BE2C (cell line): ENCODE measurements at regions not wholly inside any gene's neighbourhood (a gene's known extent, or its start where the extent isn't known, plus 50 kb on each side); places are given as distances from the start of the nearest gene placed in this dataset.

ENCODE experiments used
- DNase-seq: peaks from one replicate; pipeline ENCODE4 v3.0.0-alpha.2; 2020
- H3K27me3 ChIP-seq: fragments of 250-450 bp; sonication (Bioruptor Pico); 2 replicates; pipeline ENCODE4 v1.5.1; 2020; ENCODE audit warnings: mild to moderate bottlenecking
- H3K36me3 ChIP-seq: fragments of 250-450 bp; sonication (Bioruptor Pico); 2 replicates; pipeline ENCODE4 v1.5.1; 2020; ENCODE audit warnings: mild to moderate bottlenecking
- H3K4me1 ChIP-seq: fragments of 250-450 bp; sonication (Bioruptor Pico); 2 replicates; pipeline ENCODE4 v1.5.1; 2020
- H3K4me3 ChIP-seq: 2 replicates; pipeline ENCODE4 v1.5.1; 2011; ENCODE audit warnings: low read depth, low read length
- H3K9me3 ChIP-seq: fragments of 250-450 bp; sonication (Bioruptor Pico); 2 replicates; pipeline ENCODE4 v1.5.1; 2020
- CTCF ChIP-seq: IDR thresholded peaks from 2 replicates; pipeline ENCODE4 v1.5.1; 2012; ENCODE audit warnings: mild to moderate bottlenecking, low read depth, low read length

GRCh38 chr1:36696261-36696940 lies 213.7 kb upstream of the CSF3R start:
- DNase-seq: no peak
- H3K9me3 ChIP-seq: no peaks in the 10 kb centered on the region
- no peak overlapping the region for H3K4me3 ChIP-seq
- H3K36me3 ChIP-seq: no peaks in the 10 kb centered on the region
- no peak for TF ChIP-seq CTCF
- no peaks in the 10 kb centered on the region for H3K4me1 ChIP-seq
- H3K27me3 ChIP-seq: no peaks in the 10 kb centered on the region

GRCh38 chr1:36693603-36694002 lies 210.9 kb upstream of the CSF3R start:
- H3K9me3 ChIP-seq: no peaks in the 10 kb centered on the region
- TF ChIP-seq CTCF: no peak
- DNase-seq: no peak
- no peak overlapping the region for H3K4me3 ChIP-seq
- no peaks in the 10 kb centered on the region for H3K4me1 ChIP-seq
- H3K27me3 ChIP-seq: no peaks in the 10 kb centered on the region
- no peaks in the 10 kb centered on the region for H3K36me3 ChIP-seq

GRCh38 chr1:36693161-36693525 lies 210.4 kb upstream of the CSF3R start:
- no peaks in the 10 kb centered on the region for H3K4me1 ChIP-seq
- no peaks in the 10 kb centered on the region for H3K9me3 ChIP-seq
- no peaks in the 10 kb centered on the region for H3K27me3 ChIP-seq
- no peaks in the 10 kb centered on the region for H3K36me3 ChIP-seq
- no peak for DNase-seq
- H3K4me3 ChIP-seq: no peak overlapping the region
- no peak for TF ChIP-seq CTCF

GRCh38 chr1:36692465-36693160 lies 209.9 kb upstream of the CSF3R start:
- no peaks in the 10 kb centered on the region for H3K36me3 ChIP-seq
- DNase-seq: no peak
- no peak for TF ChIP-seq CTCF
- no peaks in the 10 kb centered on the region for H3K9me3 ChIP-seq
- H3K4me3 ChIP-seq: no peak overlapping the region
- no peaks in the 10 kb centered on the region for H3K4me1 ChIP-seq
- no peaks in the 10 kb centered on the region for H3K27me3 ChIP-seq

GRCh38 chr1:36691374-36691773 lies 208.7 kb upstream of the CSF3R start:
- Histone ChIP-seq H3K27me3 (no peaks in the 10 kb centered on the region), H3K4me1 (no peaks in the 10 kb centered on the region), H3K4me3 (no peak overlapping the region), H3K9me3 (no peaks in the 10 kb centered on the region), H3K36me3 (no peaks in the 10 kb centered on the region)
- DNase-seq: no peak
- TF ChIP-seq CTCF: no peak

GRCh38 chr1:36689992-36690391 lies 207.3 kb upstream of the CSF3R start:
- no peak for DNase-seq
- Histone ChIP-seq H3K9me3 (no peaks in the 10 kb centered on the region), H3K4me1 (no peaks in the 10 kb centered on the region), H3K36me3 (no peaks in the 10 kb centered on the region), H3K4me3 (no peak overlapping the region), H3K27me3 (no peaks in the 10 kb centered on the region)
- TF ChIP-seq CTCF: no peak
